Lung (tissue), 11 donors: ENCODE measurements at regions not wholly inside any gene's neighbourhood (a gene's known extent, or its start where the extent isn't known, plus 50 kb on each side); places are given as distances from the start of the nearest gene placed in this dataset.

Source experiments
- ATAC-seq: fragments of 200-7000 bp; cut with Tn5 transposase; one replicate; pipeline ENCODE4 v1.9.1; 2020; ENCODE audit warnings: moderate number of reproducible peaks; ENCODE audit not compliant: insufficient read depth, low FRiP score
- DNase-seq, 3 donors: peaks; one replicate each; pipeline ENCODE4 v3.0.0-alpha.2; 2013 to 2017
- H3K27ac ChIP-seq, 2 donors: one replicate each; pipeline ENCODE4 v1.5.1; 2013; ENCODE audit warnings: mild to moderate bottlenecking in 2 of 2, moderate library complexity in 2 of 2, control low read depth in 1 of 2, inconsistent platforms in 1 of 2, low read depth in 1 of 2, low read length in 1 of 2
- H3K27me3 ChIP-seq, 3 donors: one replicate each; pipeline ENCODE4 v1.5.1; 2013; ENCODE audit warnings: low read length in 2 of 3; ENCODE audit not compliant: control insufficient read depth in 3 of 3, insufficient read depth in 3 of 3
- H3K36me3 ChIP-seq, 4 donors: one replicate each; pipeline ENCODE4 v1.5.1; 2013; ENCODE audit warnings: low read length in 4 of 4, mild to moderate bottlenecking in 1 of 4, moderate library complexity in 1 of 4; ENCODE audit not compliant: control insufficient read depth in 4 of 4, insufficient read depth in 4 of 4
- H3K4me1 ChIP-seq, 5 donors: one replicate each; pipeline ENCODE4 v1.5.1; 2013; ENCODE audit warnings: low read length in 5 of 5, mild to moderate bottlenecking in 2 of 5, moderate library complexity in 1 of 5; ENCODE audit not compliant: control insufficient read depth in 5 of 5, insufficient read depth in 5 of 5
- H3K4me3 ChIP-seq: one replicate; pipeline ENCODE4 v1.5.1; 2013; ENCODE audit warnings: mild to moderate bottlenecking, control low read depth, moderate library complexity
- H3K9ac ChIP-seq, 2 donors: one replicate each; pipeline ENCODE4 v1.5.1; 2013; ENCODE audit warnings: low read length in 2 of 2, control low read depth in 1 of 2; ENCODE audit not compliant: insufficient read depth in 1 of 2
- H3K9me3 ChIP-seq, 4 donors: one replicate each; pipeline ENCODE4 v1.5.1; 2013; ENCODE audit warnings: low read length in 3 of 4, mild to moderate bottlenecking in 1 of 4, moderate library complexity in 1 of 4; ENCODE audit not compliant: control insufficient read depth in 4 of 4, insufficient read depth in 3 of 4
- CTCF ChIP-seq: IDR thresholded peaks from 2 replicates; pipeline ENCODE4 v1.5.1; 2012; ENCODE audit warnings: mild to moderate bottlenecking; ENCODE audit errors: control extremely low read depth, extremely low read depth
- WGBS, 2 donors: extraction: QIAGEN DNeasy Blood & Tissue Kit; methylation state at CpG; one replicate each; pipeline ENCODE4 v1.1.7; 2013; 5-methylcytosine and 5-hydroxymethylcytosine counted together
- donor health status: control.
- donor health status: control.
- donor health status: Bipolar disorder and iron deficiency.
- donor health status: healthy.
- donor health status: DM: yes; HTN: yes; CAD: no.

DNA sequence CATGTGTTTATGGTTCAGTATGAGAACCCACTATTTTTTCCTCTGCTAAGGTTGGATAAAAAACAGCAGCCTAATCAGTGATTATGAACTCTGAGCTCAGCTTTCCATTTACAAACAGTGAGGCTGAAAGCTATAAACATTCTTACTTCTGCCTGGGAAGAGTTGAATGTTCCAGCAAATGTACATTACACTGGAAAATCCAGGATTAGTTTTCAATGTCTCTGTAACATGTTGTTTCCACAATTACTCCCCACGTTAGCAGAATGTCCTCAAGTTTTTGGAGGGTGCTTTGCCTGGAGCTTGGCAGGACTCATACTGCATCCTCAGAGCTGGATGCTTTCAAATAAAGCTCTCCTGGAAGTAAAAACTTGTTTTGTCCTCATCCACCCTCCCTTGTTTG, 150.4 kb downstream of the POSTN start:
- Histone ChIP-seq H3K4me3 (no peak overlapping the region), H3K9ac (no peak overlapping the region), H3K27ac (no peak overlapping the region), H3K9me3 (no peaks in the 10 kb centered on the region), H3K4me1 (peaks cover 0 to 3% (median 0%) of the 10 kb centered on the region in 5 donors), H3K36me3 (no peaks in the 10 kb centered on the region), H3K27me3 (no peaks in the 10 kb centered on the region)
- DNase-seq (peak in 2 of 3 donors; percentile 29 to 37), ATAC-seq (no peak)
- WGBS, 2 donors = 55 to 80% methylated on average over 1 of the region's 1 CpG
- TF ChIP-seq CTCF = no peak

- no peak for DNase-seq
- no peak overlapping the region for H3K27ac ChIP-seq
- no peak for TF ChIP-seq CTCF
- H3K9me3 ChIP-seq = no peaks in the 10 kb centered on the region
- H3K36me3 ChIP-seq = no peaks in the 10 kb centered on the region
- no peak for ATAC-seq
- no peaks in the 10 kb centered on the region for H3K4me1 ChIP-seq
- no peak overlapping the region for H3K9ac ChIP-seq
- WGBS, 2 donors = 87 to 90% methylated on average over 3 of the region's 3 CpGs
- no peaks in the 10 kb centered on the region for H3K27me3 ChIP-seq
- H3K4me3 ChIP-seq = no peak overlapping the region
These were observed 152.1 kb downstream of the POSTN start for GRCh38 chr13:37446503-37446902.

- WGBS, 2 donors = 56 to 63% methylated on average over 1 of the region's 1 CpG
- ATAC-seq = no peak
These were observed 155.0 kb downstream of the POSTN start for GRCh38 chr13:37443538-37443937.

More at GRCh38 chr13:37443538-37443937, 155.0 kb downstream of the POSTN start:
- no peak for TF ChIP-seq CTCF
- H3K4me3 ChIP-seq = no peak overlapping the region
- DNase-seq = no peak
- H3K9ac ChIP-seq = no peak overlapping the region
- H3K4me1 ChIP-seq = no peaks in the 10 kb centered on the region
- peaks cover 0 to 3% (median 0%) of the 10 kb centered on the region in 4 donors for H3K9me3 ChIP-seq
- no peaks in the 10 kb centered on the region for H3K36me3 ChIP-seq
- no peak overlapping the region for H3K27ac ChIP-seq
- no peaks in the 10 kb centered on the region for H3K27me3 ChIP-seq
